ENCODE measurements at regions not wholly inside any gene's neighbourhood (a gene's known extent, or its start where the extent isn't known, plus 50 kb on each side); places are given as distances from the start of the nearest gene placed in this dataset.
"Not testable (repeated sequence)": the region's sequence is repeated elsewhere in the genome, so short reads cannot be mapped to it uniquely, and the experiment has no call there.

- not testable (repeated sequence) for TF ChIP-seq CTCF (conservative IDR thresholded peaks at IDR 0.05; ENCODE audit: low read depth, low read length); POLR2A (IDR thresholded peaks at IDR 0.05; ENCODE audit: low read depth, low read length); MAZ (IDR thresholded peaks at IDR 0.05; ENCODE audit: borderline replicate concordance, low read depth, low read length); FOS (IDR thresholded peaks at IDR 0.05; ENCODE audit: low read depth, low read length); RFX5 (IDR thresholded peaks at IDR 0.05; ENCODE audit: low read depth, low read length); MAFK (IDR thresholded peaks at IDR 0.05; ENCODE audit: low read depth, low read length)
These were observed 340.6 kb upstream of the IGFBP3 start for GRCh38 chr7:46261638-46262037.

Measured in IMR-90 (cell line).